GM18907 (cell line): ENCODE measurements at regions not wholly inside any gene's neighbourhood (a gene's known extent, or its start where the extent isn't known, plus 50 kb on each side); places are given as distances from the start of the nearest gene placed in this dataset.

Experiments used
- ATAC-seq: cut with Tn5 transposase; IDR thresholded peaks from one replicate; pipeline ENCODE4 v1.9.1; 2021; ENCODE audit warnings: mild to moderate bottlenecking, moderate library complexity; ENCODE audit not compliant: unreplicated experiment

GRCh38 chr12:67832155-67832554 lies 157.1 kb upstream of the IFNG-AS1 start:
- ATAC-seq: no peak

DNA sequence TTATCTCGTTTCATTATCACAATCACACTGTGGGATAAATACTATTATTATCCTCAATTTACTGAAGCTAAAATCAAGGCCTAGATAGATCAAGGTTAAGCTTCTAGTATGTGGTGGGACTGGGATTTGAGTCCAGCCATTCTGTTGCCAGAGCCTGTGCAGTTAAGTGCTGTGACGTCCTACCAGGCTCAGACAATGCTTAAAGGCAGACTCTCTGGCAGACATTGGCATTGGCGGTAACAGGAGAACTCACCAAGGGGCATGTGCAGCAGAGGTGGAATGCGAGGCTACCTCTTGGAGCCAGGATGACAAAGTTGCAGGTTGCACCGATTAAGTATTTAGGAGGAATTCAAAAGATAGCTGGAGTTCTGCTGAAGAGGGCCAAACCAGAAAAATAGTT lies 155.6 kb upstream of the IFNG-AS1 start:
- no peak for ATAC-seq

DNA sequence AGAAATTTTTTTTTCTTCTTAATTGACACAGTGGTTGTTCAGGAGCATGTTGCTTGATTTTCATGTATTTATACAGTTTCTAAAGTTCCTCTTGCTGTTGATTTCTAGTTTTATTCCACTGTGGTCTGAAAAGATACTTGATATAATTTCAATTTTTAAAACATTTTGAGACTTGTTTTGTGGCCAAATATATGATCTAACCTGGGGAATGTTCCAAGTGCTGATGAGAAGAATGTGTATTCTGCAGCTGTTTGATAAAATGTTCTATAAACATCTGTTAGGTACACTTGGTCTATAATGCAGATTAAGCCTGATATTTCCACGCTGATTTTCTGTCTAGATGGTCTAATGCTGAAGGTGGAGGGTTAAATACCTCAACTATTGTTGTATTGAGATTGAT lies 151.4 kb upstream of the IFNG-AS1 start:
- ATAC-seq: no peak

DNA sequence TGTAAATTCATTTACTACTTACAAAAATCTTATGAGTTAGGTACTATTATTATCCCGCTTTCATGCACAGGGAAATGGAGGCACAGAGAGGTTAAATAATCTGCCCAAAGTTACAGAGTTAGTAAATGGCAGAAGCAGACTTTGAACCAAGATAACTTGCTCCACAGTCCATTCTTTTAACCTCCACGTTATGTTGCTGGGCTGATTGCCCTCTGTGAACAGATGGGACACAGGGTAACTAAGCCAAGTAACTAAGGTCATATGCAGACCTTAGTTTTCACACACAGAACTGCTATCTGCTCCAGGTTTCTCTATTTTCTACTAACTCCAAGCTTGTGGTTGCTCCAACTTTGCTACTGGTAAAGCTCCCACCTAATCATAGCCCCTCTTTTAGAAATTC lies 147.1 kb upstream of the IFNG-AS1 start:
- ATAC-seq: no peak

- no peak for ATAC-seq
These were observed 146.0 kb upstream of the IFNG-AS1 start for GRCh38 chr12:67843257-67843656.

GRCh38 chr12:67852701-67853100 lies 136.5 kb upstream of the IFNG-AS1 start:
- no peak for ATAC-seq

DNA sequence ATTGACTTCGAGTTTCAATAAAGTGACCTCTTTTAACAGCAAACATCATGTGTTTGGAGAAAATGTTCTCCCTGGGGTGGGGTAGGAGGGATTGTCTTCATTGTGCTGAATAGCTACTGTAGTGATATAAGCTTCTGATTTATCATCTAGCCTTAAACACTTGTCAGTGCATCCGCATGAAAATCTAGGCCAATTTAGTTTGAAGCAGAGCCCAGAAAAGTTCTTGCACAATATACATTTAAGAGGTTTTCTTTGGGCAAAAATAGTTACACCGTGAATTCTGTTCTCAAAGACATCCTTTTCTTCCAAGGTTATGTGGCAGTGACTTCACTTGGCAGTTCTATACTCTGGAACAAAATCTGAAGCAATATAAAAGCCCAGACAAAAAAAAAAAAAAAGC lies 136.0 kb upstream of the IFNG-AS1 start:
- ATAC-seq: no peak

DNA sequence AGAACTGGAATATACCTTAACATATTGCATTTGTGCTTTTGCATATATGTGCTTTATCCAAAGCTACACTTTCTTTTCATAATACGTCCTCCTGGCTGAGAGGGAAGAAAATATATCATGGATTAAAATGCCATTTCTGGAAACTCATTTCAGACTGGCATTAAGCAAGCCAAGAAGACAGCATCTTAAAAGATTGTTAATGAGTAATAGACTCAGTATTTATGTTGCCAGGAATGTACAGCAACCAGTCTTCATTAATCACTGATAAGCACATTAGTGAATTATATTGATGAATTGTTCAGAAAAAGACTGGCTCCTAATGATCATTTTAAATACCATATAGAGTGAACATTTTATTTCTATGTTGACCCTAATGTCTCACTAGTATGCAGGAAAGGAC lies 134.9 kb upstream of the IFNG-AS1 start:
- no peak for ATAC-seq

DNA sequence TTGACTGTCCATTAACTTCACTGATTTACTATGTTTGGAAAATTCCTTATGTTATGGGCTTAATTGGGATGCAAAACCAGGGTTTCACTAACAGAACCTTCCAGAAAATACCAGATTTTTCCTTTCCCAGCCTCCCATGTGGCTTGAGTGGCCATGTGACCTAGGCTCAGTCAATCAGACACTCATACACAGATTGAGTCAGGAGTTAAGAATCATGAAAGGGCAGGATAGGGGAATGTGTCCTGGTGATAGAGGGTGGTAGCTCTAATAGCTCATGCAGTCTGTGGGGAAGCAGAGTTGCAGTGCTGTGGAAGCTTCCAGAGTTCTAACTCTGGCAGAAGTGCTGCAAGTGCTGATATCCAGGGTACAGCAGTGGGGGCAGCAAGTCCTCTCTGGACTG lies 134.1 kb upstream of the IFNG-AS1 start:
- ATAC-seq: no peak

DNA sequence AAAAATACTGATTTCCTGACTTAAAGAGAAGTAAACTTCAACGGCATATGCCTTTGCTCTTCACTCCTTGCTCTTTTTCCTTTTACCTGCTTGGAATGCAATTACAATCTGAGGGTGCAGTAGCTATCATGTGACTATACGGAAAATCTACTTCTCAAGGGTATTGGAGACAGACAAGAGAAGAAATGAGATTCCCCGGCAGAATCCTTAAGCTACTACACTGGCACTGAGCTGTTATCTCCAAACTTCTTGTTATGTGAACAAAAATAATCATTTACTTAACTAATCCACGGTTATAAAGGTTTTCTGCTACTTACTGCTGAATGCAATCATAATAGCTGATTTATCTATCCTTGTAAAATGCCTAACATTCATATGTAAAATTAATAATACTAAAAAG lies 118.0 kb upstream of the IFNG-AS1 start:
- no peak for ATAC-seq

- ATAC-seq: no peak
These were observed 115.9 kb upstream of the IFNG-AS1 start for GRCh38 chr12:67873355-67873754.

- ATAC-seq: no peak
These were observed 112.8 kb upstream of the IFNG-AS1 start for GRCh38 chr12:67876305-67876915.

DNA sequence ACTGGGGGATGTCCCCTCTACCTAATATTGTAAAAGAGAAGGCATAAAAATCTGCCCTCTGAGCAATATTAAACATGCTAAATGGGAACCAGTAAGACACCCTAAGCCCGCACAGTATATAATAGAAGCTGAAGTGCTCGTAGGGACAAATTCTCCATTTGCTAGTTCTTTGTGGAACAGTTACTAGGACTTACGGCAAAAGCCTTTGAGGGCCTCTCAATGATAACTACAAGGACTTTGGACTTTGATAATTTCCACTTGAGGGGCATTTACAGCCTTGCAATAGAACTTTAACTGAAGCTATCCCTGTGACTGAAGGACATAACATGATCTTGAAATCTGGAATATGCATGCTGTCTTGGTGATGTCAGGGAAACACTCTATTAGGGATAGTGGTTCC lies 111.5 kb upstream of the IFNG-AS1 start:
- no peak for ATAC-seq

DNA sequence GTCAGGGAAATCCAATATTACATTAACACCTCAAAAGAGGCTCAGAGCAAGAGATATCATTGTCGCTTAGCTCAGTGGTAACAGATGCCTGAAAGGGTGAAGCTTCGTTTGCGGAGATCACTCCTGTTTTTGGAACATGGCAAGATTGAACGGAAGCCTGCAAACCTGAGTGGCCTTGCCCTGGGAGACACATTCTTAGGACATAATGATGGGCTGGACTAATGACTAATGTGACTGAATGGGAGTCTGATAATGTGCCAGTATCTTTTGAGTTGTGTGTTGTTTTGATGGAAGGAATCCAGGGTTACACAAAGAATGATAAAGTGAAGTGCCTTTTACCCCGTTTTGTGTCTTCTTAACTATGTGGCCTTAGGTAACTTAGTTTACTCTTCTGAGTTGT lies 109.3 kb upstream of the IFNG-AS1 start:
- ATAC-seq: no peak

GRCh38 chr12:67881565-67881964 lies 107.7 kb upstream of the IFNG-AS1 start:
- no peak for ATAC-seq

- ATAC-seq: peak; percentile 46
These were observed 104.7 kb upstream of the IFNG-AS1 start for GRCh38 chr12:67884596-67884995.

GRCh38 chr12:67885375-67886169 lies 103.7 kb upstream of the IFNG-AS1 start:
- ATAC-seq: no peak

- no peak for ATAC-seq
These were observed 102.2 kb upstream of the IFNG-AS1 start for GRCh38 chr12:67887065-67887464.

GRCh38 chr12:67889931-67890330 lies 99.3 kb upstream of the IFNG-AS1 start:
- no peak for ATAC-seq

DNA sequence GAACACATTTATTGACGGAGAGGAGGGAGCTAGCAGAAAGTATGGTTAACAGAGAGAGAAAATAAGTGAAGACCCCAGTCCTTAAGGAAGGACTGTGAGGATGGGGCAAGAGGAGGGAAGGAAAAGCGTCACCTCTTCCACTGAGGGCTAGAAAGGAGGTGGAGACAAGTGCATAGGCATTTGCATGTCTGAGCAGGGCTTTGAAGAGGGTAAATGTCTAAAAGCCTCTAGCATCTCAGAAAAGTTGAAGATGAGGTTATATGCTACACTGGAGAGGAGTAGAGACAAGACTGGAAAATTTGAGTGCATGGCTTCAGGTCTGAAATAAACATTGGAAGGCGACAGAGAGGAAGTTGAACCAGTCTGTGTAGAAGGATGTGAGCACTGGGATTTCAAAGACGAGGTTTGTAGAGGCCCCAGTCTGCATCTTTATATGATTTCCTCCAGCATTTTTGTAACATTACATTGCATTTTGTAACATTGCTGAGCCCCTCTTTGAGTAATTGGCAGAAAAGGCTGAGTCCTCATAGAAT lies 98.5 kb upstream of the IFNG-AS1 start:
- ATAC-seq: no peak

- no peak for ATAC-seq
These were observed 97.7 kb upstream of the IFNG-AS1 start for GRCh38 chr12:67891596-67891995.

DNA sequence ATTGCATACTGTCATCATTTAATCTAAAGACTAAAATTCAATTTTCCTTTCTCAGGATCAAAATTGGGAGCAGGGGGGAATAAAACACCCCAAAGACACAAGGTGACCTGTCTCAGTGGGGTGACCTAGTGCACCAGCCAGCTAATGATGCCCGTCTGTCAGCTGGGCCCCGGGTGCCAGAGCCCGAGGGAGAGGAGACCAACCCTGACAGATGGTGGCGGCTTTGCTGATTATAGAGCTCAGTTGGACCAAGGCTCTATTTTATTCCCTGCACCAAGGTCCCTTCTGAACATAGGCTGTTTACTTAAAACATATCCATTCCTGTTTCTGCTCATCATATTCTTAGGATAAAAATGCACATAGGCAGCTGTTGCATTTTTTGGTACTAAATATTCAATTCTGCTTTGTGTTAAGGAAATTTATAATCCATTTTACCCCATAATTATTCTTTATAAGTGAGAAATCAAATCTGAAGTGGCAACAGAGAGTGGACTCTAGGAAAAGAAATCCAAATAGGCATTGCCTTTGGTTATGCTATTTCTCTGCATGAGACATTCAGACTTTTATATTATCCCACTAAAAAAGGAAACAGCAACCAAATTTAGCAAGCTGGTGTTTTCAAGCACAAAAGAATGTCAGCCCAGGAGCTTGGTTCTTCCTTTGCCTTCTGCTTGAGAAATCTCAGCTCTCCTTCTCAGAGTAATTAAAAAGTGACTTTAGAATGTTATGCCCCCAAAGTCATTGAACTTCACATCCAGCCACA lies 96.8 kb upstream of the IFNG-AS1 start:
- ATAC-seq: no peak
